ENCODE measurements at regions not wholly inside any gene's neighbourhood (a gene's known extent, or its start where the extent isn't known, plus 50 kb on each side); places are given as distances from the start of the nearest gene placed in this dataset.

GRCh38 chr17:13812350-13812749 is 210.6 kb upstream of the HS3ST3A1 start:
- TF ChIP-seq CTCF (IDR thresholded peaks at IDR 0.05) (no peak), EZH2 (IDR thresholded peaks at IDR 0.05; ENCODE audit: borderline replicate concordance, insufficient read depth, low read depth, low read length, poor library complexity, severe bottlenecking) (no peak)

Data from B cell (primary cell).